ENCODE measurements at regions not wholly inside any gene's neighbourhood (a gene's known extent, or its start where the extent isn't known, plus 50 kb on each side); places are given as distances from the start of the nearest gene placed in this dataset.

- TF ChIP-seq CTCF (IDR thresholded peaks at IDR 0.05; ENCODE audit: low read depth, low read length) (no peak), MYC (IDR thresholded peaks at IDR 0.05; ENCODE audit: low read depth, low read length) (no peak), MAX (IDR thresholded peaks at IDR 0.05; ENCODE audit: low read depth, low read length) (no peak)
- H3K4me3 ChIP-seq (ENCODE audit: low read depth, low read length), result no peak overlapping the region
- DNase-seq (ENCODE audit: low read depth), result no peak
Observed at GRCh38 chr18:40607542-40608148, 1347.4 kb upstream of the PIK3C3 start.

- no peak for DNase-seq (ENCODE audit: low read depth)
- TF ChIP-seq MYC (IDR thresholded peaks at IDR 0.05; ENCODE audit: low read depth, low read length) (no peak), MAX (IDR thresholded peaks at IDR 0.05; ENCODE audit: low read depth, low read length) (no peak), CTCF (IDR thresholded peaks at IDR 0.05; ENCODE audit: low read depth, low read length) (no peak), POLR2A (IDR thresholded peaks at IDR 0.05; ENCODE audit: extremely low read depth, insufficient read length) (no peak)
- H3K4me3 ChIP-seq (ENCODE audit: low read depth, low read length), result no peak overlapping the region
Observed at GRCh38 chr18:40606996-40607395, 1348.0 kb upstream of the PIK3C3 start.

- TF ChIP-seq MAX (IDR thresholded peaks at IDR 0.05; ENCODE audit: low read depth, low read length) (no peak), MYC (IDR thresholded peaks at IDR 0.05; ENCODE audit: low read depth, low read length) (no peak), CTCF (IDR thresholded peaks at IDR 0.05; ENCODE audit: low read depth, low read length) (no peak), POLR2A (IDR thresholded peaks at IDR 0.05; ENCODE audit: extremely low read depth, insufficient read length) (no peak)
- no peak for DNase-seq (ENCODE audit: low read depth)
- H3K4me3 ChIP-seq (ENCODE audit: low read depth, low read length), result no peak overlapping the region
Observed at GRCh38 chr18:40583671-40584070, 1371.4 kb upstream of the PIK3C3 start.

GRCh38 chr18:40582105-40582504, 1372.9 kb upstream of the PIK3C3 start:
- TF ChIP-seq CTCF (IDR thresholded peaks at IDR 0.05; ENCODE audit: low read depth, low read length) (no peak), MYC (IDR thresholded peaks at IDR 0.05; ENCODE audit: low read depth, low read length) (no peak), MAX (IDR thresholded peaks at IDR 0.05; ENCODE audit: low read depth, low read length) (no peak), POLR2A (IDR thresholded peaks at IDR 0.05; ENCODE audit: extremely low read depth, insufficient read length) (no peak)
- DNase-seq (ENCODE audit: low read depth), result no peak
- H3K4me3 ChIP-seq (ENCODE audit: low read depth, low read length), result no peak overlapping the region

GRCh38 chr18:40577981-40578365, 1377.1 kb upstream of the PIK3C3 start:
- no peak for DNase-seq (ENCODE audit: low read depth)
- TF ChIP-seq POLR2A (IDR thresholded peaks at IDR 0.05; ENCODE audit: extremely low read depth, insufficient read length) (no peak), MYC (IDR thresholded peaks at IDR 0.05; ENCODE audit: low read depth, low read length) (no peak), CTCF (IDR thresholded peaks at IDR 0.05; ENCODE audit: low read depth, low read length) (no peak), MAX (IDR thresholded peaks at IDR 0.05; ENCODE audit: low read depth, low read length) (no peak)
- no peak overlapping the region for H3K4me3 ChIP-seq (ENCODE audit: low read depth, low read length)
